ENCODE measurements at regions not wholly inside any gene's neighbourhood (a gene's known extent, or its start where the extent isn't known, plus 50 kb on each side); places are given as distances from the start of the nearest gene placed in this dataset.

GRCh38 chr4:137693641-137694040 is 161.3 kb upstream of the PCDH18 start:
- no peaks in the 10 kb centered on the region for H3K27me3 ChIP-seq (ENCODE audit: control insufficient read depth, insufficient read depth, low read length)
- no peaks in the 10 kb centered on the region for H3K9me3 ChIP-seq (ENCODE audit: control insufficient read depth in 2 of 3, insufficient read depth in 1 of 3, low read length in 3 of 3)
- DNase-seq: no peak
- H3K4me1 ChIP-seq (ENCODE audit: control insufficient read depth in 2 of 3, insufficient read depth in 2 of 3, low read depth in 1 of 3, low read length in 3 of 3): no peaks in the 10 kb centered on the region
- H3K9ac ChIP-seq (ENCODE audit: low read length in 3 of 3): no peak overlapping the region
- intact Hi-C loops (cut with DNase I): no loop called here
- no peak for TF ChIP-seq CTCF (IDR thresholded peaks at IDR 0.05; ENCODE audit: borderline replicate concordance, extremely low read depth, insufficient read depth)
- H3K36me3 ChIP-seq (ENCODE audit: control insufficient read depth in 2 of 3, insufficient read depth in 3 of 3, low read length in 3 of 3): no peaks in the 10 kb centered on the region
- FAIRE-seq: no peak
- no peak overlapping the region for H3K27ac ChIP-seq (ENCODE audit: low read depth in 2 of 2, low read length in 2 of 2)
- H3K4me3 ChIP-seq (ENCODE audit: low read length in 3 of 3): no peak overlapping the region

DNA sequence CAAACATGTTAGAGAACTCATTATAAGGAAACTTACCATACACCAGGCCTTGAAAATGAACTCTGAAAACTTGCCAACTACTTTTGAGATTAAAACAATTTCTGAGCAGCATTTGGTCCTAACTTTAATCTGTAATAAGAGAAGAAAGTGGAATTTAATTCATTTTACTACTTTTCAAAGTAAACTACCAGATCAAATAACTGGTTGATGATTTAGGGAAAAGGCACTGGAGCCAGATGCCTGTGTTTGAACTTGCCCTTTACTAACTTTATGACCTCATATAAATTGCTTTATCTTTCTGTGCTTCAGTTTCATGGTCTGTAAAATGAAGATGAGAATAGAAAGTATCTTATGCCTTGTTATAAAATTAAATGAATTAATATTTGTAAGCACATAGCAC is 159.9 kb upstream of the PCDH18 start:
- FAIRE-seq: no peak

DNA sequence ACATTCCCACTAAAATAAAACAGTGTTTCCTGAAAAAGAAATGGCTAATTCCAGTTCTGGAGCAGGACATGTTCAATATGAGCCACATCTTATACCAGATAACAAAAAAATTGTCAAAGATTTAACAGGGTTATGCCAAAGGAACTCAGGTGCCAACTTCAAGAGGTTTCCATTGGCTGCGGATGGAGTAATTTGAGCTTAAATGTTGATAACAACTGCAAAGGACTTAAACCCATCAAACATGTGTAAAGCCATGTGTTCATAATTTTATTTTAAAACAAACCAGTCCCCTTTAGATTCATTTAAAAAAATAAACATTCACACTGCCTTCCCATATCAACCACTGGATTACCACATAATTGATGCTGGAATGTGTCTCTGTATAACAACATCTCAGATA is 156.4 kb upstream of the PCDH18 start:
- intact Hi-C loops (cut with DNase I): no loop called here
- H3K36me3 ChIP-seq (ENCODE audit: control insufficient read depth in 2 of 3, insufficient read depth in 3 of 3, low read length in 3 of 3): no peaks in the 10 kb centered on the region
- DNase-seq: no peak
- no peak overlapping the region for H3K9ac ChIP-seq (ENCODE audit: low read length in 3 of 3)
- H3K4me3 ChIP-seq (ENCODE audit: low read length in 3 of 3): no peak overlapping the region
- no peak for TF ChIP-seq CTCF (IDR thresholded peaks at IDR 0.05; ENCODE audit: borderline replicate concordance, extremely low read depth, insufficient read depth)
- no peaks in the 10 kb centered on the region for H3K27me3 ChIP-seq (ENCODE audit: control insufficient read depth, insufficient read depth, low read length)
- H3K27ac ChIP-seq (ENCODE audit: low read depth in 2 of 2, low read length in 2 of 2): no peak overlapping the region
- H3K4me1 ChIP-seq (ENCODE audit: control insufficient read depth in 2 of 3, insufficient read depth in 2 of 3, low read depth in 1 of 3, low read length in 3 of 3): no peaks in the 10 kb centered on the region
- no peak for FAIRE-seq
- no peaks in the 10 kb centered on the region for H3K9me3 ChIP-seq (ENCODE audit: control insufficient read depth in 2 of 3, insufficient read depth in 1 of 3, low read length in 3 of 3)

More for the DNA sequence above, 159.9 kb upstream of the PCDH18 start:
- intact Hi-C loops (cut with DNase I): no loop called here
- Histone ChIP-seq H3K9ac (ENCODE audit: low read length in 3 of 3) (no peak overlapping the region), H3K4me3 (ENCODE audit: low read length in 3 of 3) (no peak overlapping the region), H3K36me3 (ENCODE audit: control insufficient read depth in 2 of 3, insufficient read depth in 3 of 3, low read length in 3 of 3) (no peaks in the 10 kb centered on the region), H3K4me1 (ENCODE audit: control insufficient read depth in 2 of 3, insufficient read depth in 2 of 3, low read depth in 1 of 3, low read length in 3 of 3) (no peaks in the 10 kb centered on the region), H3K27me3 (ENCODE audit: control insufficient read depth, insufficient read depth, low read length) (no peaks in the 10 kb centered on the region), H3K27ac (ENCODE audit: low read depth in 2 of 2, low read length in 2 of 2) (no peak overlapping the region), H3K9me3 (ENCODE audit: control insufficient read depth in 2 of 3, insufficient read depth in 1 of 3, low read length in 3 of 3) (no peaks in the 10 kb centered on the region)
- no peak for TF ChIP-seq CTCF (IDR thresholded peaks at IDR 0.05; ENCODE audit: borderline replicate concordance, extremely low read depth, insufficient read depth)
- DNase-seq: peak in 1 of 5 donors; percentile 8

DNA sequence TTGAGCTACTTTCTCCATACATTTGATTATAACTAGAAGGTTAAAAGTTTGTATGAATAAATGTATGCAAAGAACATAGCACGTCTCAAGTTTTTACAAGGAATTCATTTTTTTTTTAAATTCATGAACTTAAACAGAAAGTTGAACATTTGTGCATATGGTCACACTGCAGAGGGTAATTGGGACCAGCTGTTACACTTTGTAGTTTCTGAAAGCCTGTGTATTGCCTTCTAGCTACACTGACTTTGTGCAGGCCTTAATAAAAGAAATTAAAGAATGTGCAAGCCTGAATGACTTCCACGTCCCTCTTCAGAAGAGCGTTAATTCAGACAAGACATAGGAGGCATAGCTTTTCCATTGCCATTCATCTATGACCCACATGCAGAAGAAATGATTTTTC is 153.1 kb upstream of the PCDH18 start:
- no peaks in the 10 kb centered on the region for H3K9me3 ChIP-seq (ENCODE audit: control insufficient read depth in 2 of 3, insufficient read depth in 1 of 3, low read length in 3 of 3)
- no peaks in the 10 kb centered on the region for H3K27me3 ChIP-seq (ENCODE audit: control insufficient read depth, insufficient read depth, low read length)
- DNase-seq: peak in 2 of 5 donors; percentile 68 to 86
- no peak for TF ChIP-seq CTCF (IDR thresholded peaks at IDR 0.05; ENCODE audit: borderline replicate concordance, extremely low read depth, insufficient read depth)
- H3K4me3 ChIP-seq (ENCODE audit: low read length in 3 of 3): no peak overlapping the region
- no peak for FAIRE-seq
- intact Hi-C loops (cut with DNase I): no loop called here
- H3K27ac ChIP-seq (ENCODE audit: low read depth in 2 of 2, low read length in 2 of 2): no peak overlapping the region
- H3K9ac ChIP-seq (ENCODE audit: low read length in 3 of 3): no peak overlapping the region
- no peaks in the 10 kb centered on the region for H3K36me3 ChIP-seq (ENCODE audit: control insufficient read depth in 2 of 3, insufficient read depth in 3 of 3, low read length in 3 of 3)
- H3K4me1 ChIP-seq (ENCODE audit: control insufficient read depth in 2 of 3, insufficient read depth in 2 of 3, low read depth in 1 of 3, low read length in 3 of 3): no peaks in the 10 kb centered on the region

Data from kidney (tissue), 13 donors.